MM.1S (cell line): ENCODE measurements at regions not wholly inside any gene's neighbourhood (a gene's known extent, or its start where the extent isn't known, plus 50 kb on each side); places are given as distances from the start of the nearest gene placed in this dataset.

Source experiments
- CTCF ChIP-seq: fragments of 300-600 bp; sonication (generic); IDR thresholded peaks from 2 replicates; pipeline ENCODE4 v1.5.1; 2016; ENCODE audit warnings: antibody characterized with exemption, low read length, mixed read lengths
- EZH2phosphoT487 ChIP-seq: fragments of 300-600 bp; sonication (generic); IDR thresholded peaks from 2 replicates; pipeline ENCODE4 v1.6.1; 2018; ENCODE audit warnings: antibody characterized with exemption, low read length

- no peak for TF ChIP-seq CTCF
- no peak for TF ChIP-seq EZH2phosphoT487
Observed at GRCh38 chrX:125210146-125210545, 109.5 kb upstream of the TEX13C start.
